ENCODE measurements at regions not wholly inside any gene's neighbourhood (a gene's known extent, or its start where the extent isn't known, plus 50 kb on each side); places are given as distances from the start of the nearest gene placed in this dataset.

GRCh38 chr15:35723120-35723847 is 177.3 kb upstream of the DPH6 start:
- Histone ChIP-seq H3K18ac (ENCODE audit: low read depth, low read length) (no peak overlapping the region), H3K14ac (replicated peaks; ENCODE audit: low read depth, low read length) (no peak overlapping the region), H3K4ac (ENCODE audit: low read depth, low read length) (no peak overlapping the region), H3K9ac (ENCODE audit: low read depth, low read length) (no peak overlapping the region), H2AK9ac (replicated peaks; ENCODE audit: low read depth, low read length, poor library complexity) (no peak overlapping the region), H3K36me3 (ENCODE audit: control insufficient read depth, insufficient read depth, low read length) (no peaks in the 10 kb centered on the region), H2AK5ac (ENCODE audit: low read depth, low read length) (no peak overlapping the region), H3K27me3 (ENCODE audit: control insufficient read depth, insufficient read depth, low read length) (no peaks in the 10 kb centered on the region), H2AFZ (replicated peaks; ENCODE audit: low read length, poor library complexity) (no peak overlapping the region), H3K27ac (ENCODE audit: insufficient read depth, low read length) (no peak overlapping the region), H2BK120ac (ENCODE audit: low read depth, low read length) (no peak overlapping the region), H3K23ac (ENCODE audit: low read depth, low read length) (no peak overlapping the region), H3K79me1 (ENCODE audit: low read depth in 1 of 2, low read length in 2 of 2) (no peaks in the 10 kb centered on the region), H3K56ac (ENCODE audit: extremely low read depth, insufficient read depth, low read length) (no peak overlapping the region), H3K9me3 (ENCODE audit: control insufficient read depth, insufficient read depth, low read length) (no peaks in the 10 kb centered on the region), H4K20me1 (ENCODE audit: insufficient read depth, low read length) (no peaks in the 10 kb centered on the region), H2BK20ac (ENCODE audit: low read depth, low read length) (no peak overlapping the region), H3K4me2 (ENCODE audit: low read depth, low read length) (no peak overlapping the region), H3K4me1 (ENCODE audit: control insufficient read depth, insufficient read depth, low read length) (peaks cover 3% of the 10 kb centered on the region; the same call in 1 of the 2 replicates), H2BK5ac (ENCODE audit: low read depth, low read length, poor library complexity, severe bottlenecking) (no peak overlapping the region), H4K5ac (ENCODE audit: low read depth, low read length) (no peak overlapping the region), H3K9me1 (ENCODE audit: insufficient read depth, low read length) (no peaks in the 10 kb centered on the region), H3K4me3 (ENCODE audit: insufficient read depth, low read depth, low read length) (no peak overlapping the region), H4K91ac (ENCODE audit: insufficient read depth, low read depth, low read length) (no peak overlapping the region), H4K8ac (ENCODE audit: low read depth in 2 of 2, low read length in 2 of 2) (no peak overlapping the region; a peak in 1 of 4 replicates), H2BK15ac (ENCODE audit: low read depth, low read length) (no peak overlapping the region)
- BruUV-seq (replicated peaks), result no TSS peak
- DNase-seq (no peak), ATAC-seq (ENCODE audit: low read depth) (no peak)
- dilution Hi-C loops (cut with HindIII; ENCODE audit: low sequenced_read_pairs, unreplicated experiment) (no loop called here), intact Hi-C loops (cut with micrococcal nuclease) (no loop called here), in situ Hi-C loops (cut with MboI; ENCODE audit: low sequenced_read_pairs) (no loop called here)
- TF ChIP-seq NFE2L2 (IDR thresholded peaks at IDR 0.05; ENCODE audit: low read depth, low read length) (no peak), BHLHE40 (IDR thresholded peaks at IDR 0.05; ENCODE audit: low read depth, low read length) (no peak), RCOR1 (IDR thresholded peaks at IDR 0.05; ENCODE audit: insufficient replicate concordance, low read length) (no peak), CTCF (conservative IDR thresholded peaks at IDR 0.05; ENCODE audit: low read depth, low read length) (no peak), POLR2A (IDR thresholded peaks at IDR 0.05; ENCODE audit: low read depth, low read length) (no peak), ELK1 (IDR thresholded peaks at IDR 0.05; ENCODE audit: borderline replicate concordance, low read depth, low read length) (no peak), SMC3 (IDR thresholded peaks at IDR 0.05; ENCODE audit: low read depth, low read length) (no peak), USF2 (IDR thresholded peaks at IDR 0.05; ENCODE audit: low read depth, low read length) (no peak), RAD21 (IDR thresholded peaks at IDR 0.05; ENCODE audit: low read length) (no peak), RFX5 (IDR thresholded peaks at IDR 0.05; ENCODE audit: low read depth, low read length) (no peak), CEBPB (IDR thresholded peaks at IDR 0.05; ENCODE audit: low read depth, low read length) (no peak), FOS (IDR thresholded peaks at IDR 0.05; ENCODE audit: low read depth, low read length) (no peak), MAFK (IDR thresholded peaks at IDR 0.05; ENCODE audit: low read depth, low read length) (no peak), CHD1 (IDR thresholded peaks at IDR 0.05; ENCODE audit: low read depth, low read length) (no peak), MAZ (IDR thresholded peaks at IDR 0.05; ENCODE audit: borderline replicate concordance, low read depth, low read length) (no peak), MXI1 (IDR thresholded peaks at IDR 0.05; ENCODE audit: borderline replicate concordance, low read depth, low read length) (no peak)
- CTCF ChIA-PET, result interaction anchor here (0.7 kb wide), 1 partner anchor 18 kb away, joined by 4 read pairs; no protein-coding TSS in a partner anchor
- WGBS, 2 experiments (ENCODE audit: extremely low coverage in 2 of 2, insufficient read length in 1 of 2), result 82% methylated on average over 3 of the region's 5 CpGs; no CpG with 5 or more reads in 1 of the 2 experiments
- POLR2A ChIA-PET (ENCODE audit: unreplicated experiment), result interaction anchor here (0.7 kb wide), 1 partner anchor 18 kb away, joined by 3 read pairs; no protein-coding TSS in a partner anchor

Measured in IMR-90 (cell line).